HepG2 (cell line): ENCODE measurements at regions not wholly inside any gene's neighbourhood (a gene's known extent, or its start where the extent isn't known, plus 50 kb on each side); places are given as distances from the start of the nearest gene placed in this dataset.

Experiments used
- ELF1 ChIP-seq: sonication (generic); formaldehyde crosslinking; IDR thresholded peaks from 2 replicates; pipeline ENCODE4 v1.4.0; 2020; ENCODE audit warnings: missing genetic modification reagents
- FOXA3 ChIP-seq: IDR thresholded peaks from 2 replicates; pipeline ENCODE4 v1.6.1; 2016; ENCODE audit warnings: missing genetic modification reagents, missing compliant biosample characterization
- JUN ChIP-seq: sonication (generic); formaldehyde crosslinking; IDR thresholded peaks from 2 replicates; pipeline ENCODE4 v1.4.0; 2020; ENCODE audit warnings: mild to moderate bottlenecking, missing genetic modification reagents
- POLR2AphosphoS2 ChIP-seq: IDR thresholded peaks from 2 replicates; pipeline ENCODE4 v1.6.1; 2011; ENCODE audit warnings: low read depth, low read length, improper control_type of control experiment
- TCF7L2 ChIP-seq: IDR thresholded peaks from 2 replicates; pipeline ENCODE4 v1.6.1; 2011; ENCODE audit warnings: mild to moderate bottlenecking, low read depth, low read length, moderate library complexity
- TFDP1 ChIP-seq: IDR thresholded peaks from 2 replicates; pipeline ENCODE4 v1.6.1; 2016; ENCODE audit warnings: missing compliant biosample characterization, missing genetic modification reagents, borderline replicate concordance
- YEATS4 ChIP-seq: sonication (generic); formaldehyde crosslinking; IDR thresholded peaks from 2 replicates; pipeline ENCODE4 v1.4.0; 2020; ENCODE audit warnings: missing genetic modification reagents, borderline replicate concordance
- ZBTB7A ChIP-seq: sonication (generic); formaldehyde crosslinking; IDR thresholded peaks from 2 replicates; pipeline ENCODE4 v1.8.0; 2022; ENCODE audit warnings: mild to moderate bottlenecking, missing genetic modification reagents
- ZNF607 ChIP-seq: sonication (generic); formaldehyde crosslinking; IDR thresholded peaks from 2 replicates; pipeline ENCODE4 v1.5.1; 2020; ENCODE audit warnings: missing genetic modification reagents, mild to moderate bottlenecking, borderline replicate concordance

DNA sequence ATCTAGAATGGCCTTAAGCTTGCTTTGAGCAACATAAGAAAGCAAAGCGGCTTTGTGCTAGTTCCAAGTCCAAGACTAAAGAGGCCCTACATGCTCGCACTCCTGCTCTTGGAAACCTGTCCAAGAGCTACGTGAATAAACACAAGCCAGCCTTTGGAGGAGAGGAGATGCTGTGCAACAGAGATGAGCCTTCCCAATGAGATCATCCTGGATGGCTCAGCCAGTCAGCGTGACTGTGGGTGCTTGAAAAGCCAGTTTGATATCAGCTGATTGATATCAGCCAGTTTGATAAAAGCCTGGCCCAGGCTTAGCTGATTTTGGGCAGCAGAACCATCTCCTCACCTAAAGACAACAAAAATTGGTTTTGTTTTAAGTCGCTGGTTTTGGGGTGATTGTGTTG lies 481.0 kb upstream of the DSEL start:
- TF ChIP-seq TFDP1 (CRISPR knock-in tag): no peak
- TF ChIP-seq YEATS4 (CRISPR knock-in tag): no peak
- TF ChIP-seq ZNF607 (CRISPR knock-in tag): no peak
- no peak for TF ChIP-seq JUN (CRISPR knock-in tag)
- TF ChIP-seq FOXA3: no peak
- no peak for TF ChIP-seq ELF1 (CRISPR knock-in tag)
- no peak for TF ChIP-seq POLR2AphosphoS2
- TF ChIP-seq TCF7L2: no peak
- TF ChIP-seq ZBTB7A (CRISPR knock-in tag): no peak
